ENCODE measurements at regions not wholly inside any gene's neighbourhood (a gene's known extent, or its start where the extent isn't known, plus 50 kb on each side); places are given as distances from the start of the nearest gene placed in this dataset.

GRCh38 chr10:94043431-94043990 is 49.8 kb downstream of the PLCE1 start:
- no peaks in the 10 kb centered on the region for H3K36me3 ChIP-seq (ENCODE audit: control insufficient read depth in 2 of 2, insufficient read depth in 2 of 2, low read length in 1 of 2)
- no peaks in the 10 kb centered on the region for H3K27me3 ChIP-seq (ENCODE audit: control insufficient read depth in 1 of 2, insufficient read depth in 2 of 2, low read length in 2 of 2)
- H3K27ac ChIP-seq (ENCODE audit: low read depth in 2 of 2, low read length in 1 of 2), result no peak overlapping the region
- no peaks in the 10 kb centered on the region for H3K4me1 ChIP-seq (ENCODE audit: control insufficient read depth in 2 of 2, insufficient read depth in 2 of 2, low read length in 1 of 2)
- no peak overlapping the region for H3K4me3 ChIP-seq (ENCODE audit: low read depth in 1 of 2, low read length in 2 of 2)
- H3K9me3 ChIP-seq (ENCODE audit: control insufficient read depth in 2 of 2, insufficient read depth in 1 of 2, low read depth in 1 of 2, low read length in 1 of 2), result no peaks in the 10 kb centered on the region

- Histone ChIP-seq H3K4me1 (ENCODE audit: control insufficient read depth in 2 of 2, insufficient read depth in 2 of 2, low read length in 1 of 2) (no peaks in the 10 kb centered on the region), H3K4me3 (ENCODE audit: low read depth in 1 of 2, low read length in 2 of 2) (no peak overlapping the region), H3K9me3 (ENCODE audit: control insufficient read depth in 2 of 2, insufficient read depth in 1 of 2, low read depth in 1 of 2, low read length in 1 of 2) (no peaks in the 10 kb centered on the region), H3K36me3 (ENCODE audit: control insufficient read depth in 2 of 2, insufficient read depth in 2 of 2, low read length in 1 of 2) (no peaks in the 10 kb centered on the region), H3K27me3 (ENCODE audit: control insufficient read depth in 1 of 2, insufficient read depth in 2 of 2, low read length in 2 of 2) (no peaks in the 10 kb centered on the region), H3K27ac (ENCODE audit: low read depth in 2 of 2, low read length in 1 of 2) (no peak overlapping the region)
- 24 to 37% methylated on average over 1 of the region's 1 CpG for WGBS, 2 donors
Measured at GRCh38 chr10:94046098-94046497, 52.4 kb downstream of the PLCE1 start.

- Histone ChIP-seq H3K27me3 (ENCODE audit: control insufficient read depth in 1 of 2, insufficient read depth in 2 of 2, low read length in 2 of 2) (no peaks in the 10 kb centered on the region), H3K9me3 (ENCODE audit: control insufficient read depth in 2 of 2, insufficient read depth in 1 of 2, low read depth in 1 of 2, low read length in 1 of 2) (no peaks in the 10 kb centered on the region), H3K4me3 (ENCODE audit: low read depth in 1 of 2, low read length in 2 of 2) (no peak overlapping the region), H3K4me1 (ENCODE audit: control insufficient read depth in 2 of 2, insufficient read depth in 2 of 2, low read length in 1 of 2) (no peaks in the 10 kb centered on the region), H3K27ac (ENCODE audit: low read depth in 2 of 2, low read length in 1 of 2) (no peak overlapping the region), H3K36me3 (ENCODE audit: control insufficient read depth in 2 of 2, insufficient read depth in 2 of 2, low read length in 1 of 2) (no peaks in the 10 kb centered on the region)
- WGBS, 2 donors, result 82 to 86% methylated on average over 3 of the region's 3 CpGs
Measured at GRCh38 chr10:94047293-94047692, 53.6 kb downstream of the PLCE1 start.

GRCh38 chr10:94049911-94050310 is 56.2 kb downstream of the PLCE1 start:
- Histone ChIP-seq H3K4me3 (ENCODE audit: low read depth in 1 of 2, low read length in 2 of 2) (no peak overlapping the region), H3K4me1 (ENCODE audit: control insufficient read depth in 2 of 2, insufficient read depth in 2 of 2, low read length in 1 of 2) (no peaks in the 10 kb centered on the region)
- 53 to 59% methylated on average over 4 of the region's 4 CpGs for WGBS, 2 donors

GRCh38 chr10:94052281-94052680 is 58.5 kb downstream of the PLCE1 start:
- H3K4me3 ChIP-seq (ENCODE audit: low read depth in 1 of 2, low read length in 2 of 2), result no peak overlapping the region
- H3K9me3 ChIP-seq (ENCODE audit: control insufficient read depth in 2 of 2, insufficient read depth in 1 of 2, low read depth in 1 of 2, low read length in 1 of 2), result no peaks in the 10 kb centered on the region
- no peaks in the 10 kb centered on the region for H3K4me1 ChIP-seq (ENCODE audit: control insufficient read depth in 2 of 2, insufficient read depth in 2 of 2, low read length in 1 of 2)
- WGBS, 2 donors, result 87 to 97% methylated on average over 1 of the region's 1 CpG
- no peaks in the 10 kb centered on the region for H3K27me3 ChIP-seq (ENCODE audit: control insufficient read depth in 1 of 2, insufficient read depth in 2 of 2, low read length in 2 of 2)
- no peaks in the 10 kb centered on the region for H3K36me3 ChIP-seq (ENCODE audit: control insufficient read depth in 2 of 2, insufficient read depth in 2 of 2, low read length in 1 of 2)
- H3K27ac ChIP-seq (ENCODE audit: low read depth in 2 of 2, low read length in 1 of 2), result no peak overlapping the region

More at GRCh38 chr10:94049911-94050310, 56.2 kb downstream of the PLCE1 start:
- H3K27ac ChIP-seq (ENCODE audit: low read depth in 2 of 2, low read length in 1 of 2), result no peak overlapping the region
- no peaks in the 10 kb centered on the region for H3K9me3 ChIP-seq (ENCODE audit: control insufficient read depth in 2 of 2, insufficient read depth in 1 of 2, low read depth in 1 of 2, low read length in 1 of 2)
- no peaks in the 10 kb centered on the region for H3K36me3 ChIP-seq (ENCODE audit: control insufficient read depth in 2 of 2, insufficient read depth in 2 of 2, low read length in 1 of 2)
- H3K27me3 ChIP-seq (ENCODE audit: control insufficient read depth in 1 of 2, insufficient read depth in 2 of 2, low read length in 2 of 2), result no peaks in the 10 kb centered on the region

GRCh38 chr10:94052866-94053791 is 59.4 kb downstream of the PLCE1 start:
- Histone ChIP-seq H3K36me3 (ENCODE audit: control insufficient read depth in 2 of 2, insufficient read depth in 2 of 2, low read length in 1 of 2) (no peaks in the 10 kb centered on the region), H3K27me3 (ENCODE audit: control insufficient read depth in 1 of 2, insufficient read depth in 2 of 2, low read length in 2 of 2) (no peaks in the 10 kb centered on the region), H3K27ac (ENCODE audit: low read depth in 2 of 2, low read length in 1 of 2) (no peak overlapping the region), H3K4me3 (ENCODE audit: low read depth in 1 of 2, low read length in 2 of 2) (no peak overlapping the region), H3K9me3 (ENCODE audit: control insufficient read depth in 2 of 2, insufficient read depth in 1 of 2, low read depth in 1 of 2, low read length in 1 of 2) (no peaks in the 10 kb centered on the region), H3K4me1 (ENCODE audit: control insufficient read depth in 2 of 2, insufficient read depth in 2 of 2, low read length in 1 of 2) (no peaks in the 10 kb centered on the region)
- 66 to 72% methylated on average over 11 of the region's 11 CpGs for WGBS, 2 donors

GRCh38 chr10:94059178-94059883 is 65.6 kb downstream of the PLCE1 start:
- Histone ChIP-seq H3K36me3 (ENCODE audit: control insufficient read depth in 2 of 2, insufficient read depth in 2 of 2, low read length in 1 of 2) (no peaks in the 10 kb centered on the region), H3K4me1 (ENCODE audit: control insufficient read depth in 2 of 2, insufficient read depth in 2 of 2, low read length in 1 of 2) (no peaks in the 10 kb centered on the region), H3K9me3 (ENCODE audit: control insufficient read depth in 2 of 2, insufficient read depth in 1 of 2, low read depth in 1 of 2, low read length in 1 of 2) (no peaks in the 10 kb centered on the region), H3K4me3 (ENCODE audit: low read depth in 1 of 2, low read length in 2 of 2) (no peak overlapping the region), H3K27ac (ENCODE audit: low read depth in 2 of 2, low read length in 1 of 2) (no peak overlapping the region), H3K27me3 (ENCODE audit: control insufficient read depth in 1 of 2, insufficient read depth in 2 of 2, low read length in 2 of 2) (no peaks in the 10 kb centered on the region)
- 83 to 85% methylated on average over 3 of the region's 3 CpGs for WGBS, 2 donors

- 86 to 95% methylated on average over 2 of the region's 2 CpGs for WGBS, 2 donors
- Histone ChIP-seq H3K27ac (ENCODE audit: low read depth in 2 of 2, low read length in 1 of 2) (no peak overlapping the region), H3K27me3 (ENCODE audit: control insufficient read depth in 1 of 2, insufficient read depth in 2 of 2, low read length in 2 of 2) (no peaks in the 10 kb centered on the region), H3K36me3 (ENCODE audit: control insufficient read depth in 2 of 2, insufficient read depth in 2 of 2, low read length in 1 of 2) (no peaks in the 10 kb centered on the region), H3K4me1 (ENCODE audit: control insufficient read depth in 2 of 2, insufficient read depth in 2 of 2, low read length in 1 of 2) (no peaks in the 10 kb centered on the region), H3K9me3 (ENCODE audit: control insufficient read depth in 2 of 2, insufficient read depth in 1 of 2, low read depth in 1 of 2, low read length in 1 of 2) (no peaks in the 10 kb centered on the region), H3K4me3 (ENCODE audit: low read depth in 1 of 2, low read length in 2 of 2) (no peak overlapping the region)
Measured at GRCh38 chr10:94061026-94061425, 67.3 kb downstream of the PLCE1 start.

- H3K36me3 ChIP-seq (ENCODE audit: control insufficient read depth in 2 of 2, insufficient read depth in 2 of 2, low read length in 1 of 2), result no peaks in the 10 kb centered on the region
- H3K27me3 ChIP-seq (ENCODE audit: control insufficient read depth in 1 of 2, insufficient read depth in 2 of 2, low read length in 2 of 2), result no peaks in the 10 kb centered on the region
- no peaks in the 10 kb centered on the region for H3K9me3 ChIP-seq (ENCODE audit: control insufficient read depth in 2 of 2, insufficient read depth in 1 of 2, low read depth in 1 of 2, low read length in 1 of 2)
- no peak overlapping the region for H3K4me3 ChIP-seq (ENCODE audit: low read depth in 1 of 2, low read length in 2 of 2)
- no peaks in the 10 kb centered on the region for H3K4me1 ChIP-seq (ENCODE audit: control insufficient read depth in 2 of 2, insufficient read depth in 2 of 2, low read length in 1 of 2)
- 81 to 91% methylated on average over 2 of the region's 2 CpGs for WGBS, 2 donors
- no peak overlapping the region for H3K27ac ChIP-seq (ENCODE audit: low read depth in 2 of 2, low read length in 1 of 2)
Measured at GRCh38 chr10:94062611-94063010, 68.9 kb downstream of the PLCE1 start.

Data from esophagus (tissue), 2 donors.